ENCODE measurements at regions not wholly inside any gene's neighbourhood (a gene's known extent, or its start where the extent isn't known, plus 50 kb on each side); places are given as distances from the start of the nearest gene placed in this dataset.

DNA sequence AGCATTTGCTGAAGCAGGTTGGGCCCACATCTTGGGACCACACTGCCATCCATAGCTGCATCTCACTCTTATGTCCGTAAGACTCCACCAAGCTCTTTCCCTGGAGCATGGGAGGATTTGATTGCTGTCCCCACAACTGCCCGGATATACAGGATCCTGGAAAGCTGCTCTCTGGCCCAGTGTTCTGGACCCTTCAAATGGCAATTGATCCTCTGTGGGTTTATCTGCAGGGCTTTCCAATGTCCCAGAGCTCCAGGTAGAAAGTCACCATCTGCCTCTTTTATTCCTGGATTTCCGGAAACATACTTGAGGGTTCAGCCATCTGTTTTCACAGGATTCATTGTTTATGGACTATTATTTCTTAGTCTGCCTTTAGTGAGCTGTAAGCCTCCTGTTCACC is 214.6 kb downstream of the SREK1 start:
- no peaks in the 10 kb centered on the region for H3K4me1 ChIP-seq (ENCODE audit: low read depth)
- H3K4me3 ChIP-seq = no peak overlapping the region
- H3K9me3 ChIP-seq (ENCODE audit: low read depth) = no peaks in the 10 kb centered on the region
- TF ChIP-seq, protein P1, sequence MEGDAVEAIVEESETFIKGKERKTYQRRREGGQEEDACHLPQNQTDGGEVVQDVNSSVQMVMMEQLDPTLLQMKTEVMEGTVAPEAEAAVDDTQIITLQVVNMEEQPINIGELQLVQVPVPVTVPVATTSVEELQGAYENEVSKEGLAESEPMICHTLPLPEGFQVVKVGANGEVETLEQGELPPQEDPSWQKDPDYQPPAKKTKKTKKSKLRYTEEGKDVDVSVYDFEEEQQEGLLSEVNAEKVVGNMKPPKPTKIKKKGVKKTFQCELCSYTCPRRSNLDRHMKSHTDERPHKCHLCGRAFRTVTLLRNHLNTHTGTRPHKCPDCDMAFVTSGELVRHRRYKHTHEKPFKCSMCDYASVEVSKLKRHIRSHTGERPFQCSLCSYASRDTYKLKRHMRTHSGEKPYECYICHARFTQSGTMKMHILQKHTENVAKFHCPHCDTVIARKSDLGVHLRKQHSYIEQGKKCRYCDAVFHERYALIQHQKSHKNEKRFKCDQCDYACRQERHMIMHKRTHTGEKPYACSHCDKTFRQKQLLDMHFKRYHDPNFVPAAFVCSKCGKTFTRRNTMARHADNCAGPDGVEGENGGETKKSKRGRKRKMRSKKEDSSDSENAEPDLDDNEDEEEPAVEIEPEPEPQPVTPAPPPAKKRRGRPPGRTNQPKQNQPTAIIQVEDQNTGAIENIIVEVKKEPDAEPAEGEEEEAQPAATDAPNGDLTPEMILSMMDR (IDR thresholded peaks at IDR 0.05; ENCODE audit: low read depth, low read length) = no peak
- DNase-seq (ENCODE audit: low read depth in 1 of 2, low spot score in 1 of 2) = no peak
- no peak overlapping the region for H3K27ac ChIP-seq
- H3K36me3 ChIP-seq = no peaks in the 10 kb centered on the region
- H3K27me3 ChIP-seq = no peaks in the 10 kb centered on the region

DNA sequence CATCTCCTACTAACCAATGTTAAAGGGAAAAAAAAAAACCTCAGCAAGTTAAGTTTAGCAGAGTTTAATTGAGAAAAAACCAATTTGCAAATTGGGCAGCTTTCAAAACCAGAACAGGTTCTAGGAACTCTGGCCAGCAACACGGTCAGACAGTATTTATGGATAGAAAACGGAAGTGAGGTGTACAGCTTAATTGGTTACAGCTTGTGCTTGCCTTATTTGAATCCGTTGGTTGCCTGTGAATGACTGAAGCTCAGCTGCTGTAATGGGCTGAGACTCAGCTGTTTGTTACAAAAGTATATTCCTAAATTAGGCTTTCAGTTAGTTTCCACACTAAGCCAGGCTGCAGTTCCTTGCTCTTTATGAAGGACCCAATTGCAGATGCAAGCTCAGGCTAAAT is 217.0 kb downstream of the SREK1 start:
- H3K9me3 ChIP-seq (ENCODE audit: low read depth) = no peaks in the 10 kb centered on the region
- no peaks in the 10 kb centered on the region for H3K4me1 ChIP-seq (ENCODE audit: low read depth)
- no peak overlapping the region for H3K4me3 ChIP-seq
- DNase-seq (ENCODE audit: low read depth in 1 of 2, low spot score in 1 of 2) = no peak
- no peaks in the 10 kb centered on the region for H3K36me3 ChIP-seq
- H3K27ac ChIP-seq = no peak overlapping the region
- H3K27me3 ChIP-seq = no peaks in the 10 kb centered on the region
- TF ChIP-seq, protein P1 (IDR thresholded peaks at IDR 0.05; ENCODE audit: low read depth, low read length) = no peak

DNA sequence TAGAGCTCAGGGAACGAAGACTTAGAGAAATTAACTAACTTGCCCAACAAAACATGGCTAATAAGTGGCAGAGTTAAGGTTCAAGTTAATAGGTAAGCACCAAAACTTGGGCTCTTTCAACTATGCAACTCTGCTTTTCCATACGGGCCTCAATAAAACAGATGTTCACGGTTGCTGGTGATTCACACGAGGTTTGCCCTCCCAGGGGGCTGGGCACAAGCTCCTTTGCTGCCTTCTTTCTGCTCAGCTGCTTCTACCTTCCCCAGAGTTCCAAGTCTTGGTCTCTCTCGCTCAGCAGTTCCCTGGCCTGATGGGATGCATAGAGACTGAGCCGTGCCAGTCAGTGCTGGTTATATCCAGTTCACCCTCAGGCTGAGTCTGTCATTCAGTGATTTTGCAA is 217.9 kb downstream of the SREK1 start:
- H3K27ac ChIP-seq = no peak overlapping the region
- H3K9me3 ChIP-seq (ENCODE audit: low read depth) = no peaks in the 10 kb centered on the region
- H3K27me3 ChIP-seq = no peaks in the 10 kb centered on the region
- H3K4me3 ChIP-seq = no peak overlapping the region
- DNase-seq (ENCODE audit: low read depth in 1 of 2, low spot score in 1 of 2) = no peak
- TF ChIP-seq, protein P1 (IDR thresholded peaks at IDR 0.05; ENCODE audit: low read depth, low read length) = no peak
- no peaks in the 10 kb centered on the region for H3K36me3 ChIP-seq
- H3K4me1 ChIP-seq (ENCODE audit: low read depth) = no peaks in the 10 kb centered on the region

DNA sequence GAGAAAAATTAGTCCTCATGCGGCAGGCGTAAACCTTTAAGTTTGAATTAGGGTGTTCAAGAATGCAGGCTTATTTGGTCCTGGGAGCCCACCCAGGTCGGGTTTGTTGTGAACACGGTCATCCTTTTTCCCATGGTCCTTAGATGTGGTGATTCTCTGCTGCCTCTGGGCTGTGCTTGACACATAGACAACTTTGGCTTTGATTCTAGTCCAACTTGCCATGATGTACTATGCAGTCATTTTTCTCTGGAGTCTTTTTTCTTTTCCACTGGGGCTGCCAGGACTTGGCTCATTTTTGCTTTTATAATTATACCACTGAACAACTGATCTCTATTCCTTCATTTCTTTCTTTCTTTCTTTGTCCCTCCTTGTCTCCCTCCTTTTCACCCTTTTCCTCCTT is 218.6 kb downstream of the SREK1 start:
- DNase-seq (ENCODE audit: low read depth in 1 of 2, low spot score in 1 of 2) = no peak

DNA sequence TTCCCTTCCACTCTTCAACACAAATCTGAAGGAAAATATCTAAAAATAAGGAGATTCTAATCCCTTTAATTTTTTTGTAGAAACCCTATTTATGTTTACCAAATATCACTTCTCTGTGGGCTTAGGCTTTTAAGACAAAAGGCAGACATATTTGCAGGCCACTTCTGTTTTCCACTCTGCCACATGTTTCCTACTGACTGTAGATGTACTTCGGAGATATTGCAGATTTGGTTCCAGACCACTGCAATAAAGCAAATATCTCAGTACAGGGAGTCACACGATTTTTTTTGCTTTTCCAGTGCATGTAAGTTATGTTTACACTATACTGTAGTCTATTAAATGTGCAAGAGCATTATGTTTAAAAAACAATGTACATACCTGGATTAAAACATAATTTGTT is 219.0 kb downstream of the SREK1 start:
- no peaks in the 10 kb centered on the region for H3K36me3 ChIP-seq
- TF ChIP-seq, protein P1 (IDR thresholded peaks at IDR 0.05; ENCODE audit: low read depth, low read length) = no peak
- no peak overlapping the region for H3K27ac ChIP-seq
- H3K4me3 ChIP-seq = no peak overlapping the region
- DNase-seq (ENCODE audit: low read depth in 1 of 2, low spot score in 1 of 2) = no peak
- H3K4me1 ChIP-seq (ENCODE audit: low read depth) = no peaks in the 10 kb centered on the region
- H3K9me3 ChIP-seq (ENCODE audit: low read depth) = no peaks in the 10 kb centered on the region
- H3K27me3 ChIP-seq = no peaks in the 10 kb centered on the region

More for the DNA sequence above, 218.6 kb downstream of the SREK1 start:
- H3K27me3 ChIP-seq = no peaks in the 10 kb centered on the region
- no peak overlapping the region for H3K27ac ChIP-seq
- TF ChIP-seq, protein P1 (IDR thresholded peaks at IDR 0.05; ENCODE audit: low read depth, low read length) = no peak
- H3K36me3 ChIP-seq = no peaks in the 10 kb centered on the region
- H3K4me3 ChIP-seq = no peak overlapping the region
- no peaks in the 10 kb centered on the region for H3K9me3 ChIP-seq (ENCODE audit: low read depth)
- no peaks in the 10 kb centered on the region for H3K4me1 ChIP-seq (ENCODE audit: low read depth)

DNA sequence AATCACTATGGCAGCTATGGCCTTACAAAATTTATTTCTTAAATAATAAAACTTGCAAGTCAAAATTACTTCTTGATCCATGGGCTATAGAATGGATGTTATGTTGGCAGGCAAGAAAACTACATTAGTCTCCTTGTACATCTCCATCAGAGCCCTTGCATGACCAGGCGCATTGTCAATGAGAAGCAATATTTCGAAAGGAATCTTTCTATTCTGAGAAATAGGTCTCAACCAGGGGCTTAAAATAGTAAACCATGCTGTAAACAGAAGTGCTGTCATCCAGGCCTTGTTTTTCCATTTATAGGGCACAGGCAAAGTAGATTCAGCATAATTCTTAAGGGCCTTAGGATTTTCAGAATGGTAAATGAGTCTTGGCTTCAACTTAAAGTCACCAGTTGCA is 220.1 kb downstream of the SREK1 start:
- TF ChIP-seq, protein P1 (IDR thresholded peaks at IDR 0.05; ENCODE audit: low read depth, low read length) = no peak
- DNase-seq (ENCODE audit: low read depth in 1 of 2, low spot score in 1 of 2) = no peak
- Histone ChIP-seq H3K4me3 (no peak overlapping the region), H3K36me3 (no peaks in the 10 kb centered on the region), H3K27me3 (no peaks in the 10 kb centered on the region), H3K4me1 (ENCODE audit: low read depth) (no peaks in the 10 kb centered on the region), H3K27ac (no peak overlapping the region), H3K9me3 (ENCODE audit: low read depth) (no peaks in the 10 kb centered on the region)

All from cardiac muscle cell (in vitro differentiated cells and primary cell).